ENCODE measurements at regions not wholly inside any gene's neighbourhood (a gene's known extent, or its start where the extent isn't known, plus 50 kb on each side); places are given as distances from the start of the nearest gene placed in this dataset.

DNA sequence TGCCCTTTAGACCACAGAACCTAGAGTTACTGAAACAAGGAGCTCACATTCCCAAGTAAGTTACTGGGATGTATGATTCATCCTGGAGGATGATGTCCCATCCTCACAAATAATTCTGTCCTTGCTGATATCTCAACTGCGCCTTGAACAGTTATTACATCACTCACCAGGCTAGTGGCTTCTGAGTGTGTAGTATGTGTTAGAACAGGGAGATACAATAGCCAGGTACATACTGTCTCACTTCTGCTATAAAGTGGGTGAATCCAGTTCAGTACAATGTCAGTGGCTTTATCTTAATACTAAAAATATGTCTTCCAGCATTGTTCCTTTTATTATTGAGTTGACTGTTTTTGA, 483.2 kb upstream of the FRG2C start:
- ChIA-PET POLR2A (ENCODE audit: unreplicated experiment) (no interaction called here), CTCF (no interaction called here)
- Histone ChIP-seq H2AFZ (replicated peaks; ENCODE audit: low read length, poor library complexity) (no peak overlapping the region), H3K4ac (ENCODE audit: low read depth, low read length) (no peak overlapping the region), H2BK120ac (ENCODE audit: low read depth, low read length) (no peak overlapping the region), H3K9me1 (ENCODE audit: insufficient read depth, low read length) (no peaks in the 10 kb centered on the region), H3K9ac (ENCODE audit: low read depth, low read length) (no peak overlapping the region), H4K5ac (ENCODE audit: low read depth, low read length) (no peak overlapping the region), H3K79me1 (ENCODE audit: low read depth in 1 of 2, low read length in 2 of 2) (no peaks in the 10 kb centered on the region), H3K4me1 (ENCODE audit: control insufficient read depth, insufficient read depth, low read length) (no peaks in the 10 kb centered on the region), H3K18ac (ENCODE audit: low read depth, low read length) (no peak overlapping the region), H2BK15ac (ENCODE audit: low read depth, low read length) (no peak overlapping the region), H4K20me1 (ENCODE audit: insufficient read depth, low read length) (no peaks in the 10 kb centered on the region), H2BK5ac (ENCODE audit: low read depth, low read length, poor library complexity, severe bottlenecking) (no peak overlapping the region), H2AK5ac (ENCODE audit: low read depth, low read length) (no peak overlapping the region), H3K14ac (replicated peaks; ENCODE audit: low read depth, low read length) (no peak overlapping the region), H4K8ac (ENCODE audit: low read depth in 2 of 2, low read length in 2 of 2) (no peak overlapping the region), H3K56ac (ENCODE audit: extremely low read depth, insufficient read depth, low read length) (no peak overlapping the region), H3K27ac (ENCODE audit: insufficient read depth, low read length) (no peak overlapping the region), H3K36me3 (ENCODE audit: control insufficient read depth, insufficient read depth, low read length) (no peaks in the 10 kb centered on the region), H3K9me3 (ENCODE audit: control insufficient read depth, insufficient read depth, low read length) (no peaks in the 10 kb centered on the region), H2AK9ac (replicated peaks; ENCODE audit: low read depth, low read length, poor library complexity) (no peak overlapping the region), H3K27me3 (ENCODE audit: control insufficient read depth, insufficient read depth, low read length) (no peaks in the 10 kb centered on the region), H3K4me2 (ENCODE audit: low read depth, low read length) (no peak overlapping the region), H4K91ac (ENCODE audit: insufficient read depth, low read depth, low read length) (no peak overlapping the region), H2BK20ac (ENCODE audit: low read depth, low read length) (no peak overlapping the region), H3K23ac (ENCODE audit: low read depth, low read length) (no peak overlapping the region), H3K4me3 (ENCODE audit: insufficient read depth, low read depth, low read length) (no peak overlapping the region)
- ATAC-seq (ENCODE audit: low read depth) = no peak
- no peak for DNase-seq
- WGBS, 2 experiments (ENCODE audit: extremely low coverage in 2 of 2, insufficient read length in 1 of 2) = no CpG with 5 or more reads among the region's 1 CpG
- TF ChIP-seq, protein P1, sequence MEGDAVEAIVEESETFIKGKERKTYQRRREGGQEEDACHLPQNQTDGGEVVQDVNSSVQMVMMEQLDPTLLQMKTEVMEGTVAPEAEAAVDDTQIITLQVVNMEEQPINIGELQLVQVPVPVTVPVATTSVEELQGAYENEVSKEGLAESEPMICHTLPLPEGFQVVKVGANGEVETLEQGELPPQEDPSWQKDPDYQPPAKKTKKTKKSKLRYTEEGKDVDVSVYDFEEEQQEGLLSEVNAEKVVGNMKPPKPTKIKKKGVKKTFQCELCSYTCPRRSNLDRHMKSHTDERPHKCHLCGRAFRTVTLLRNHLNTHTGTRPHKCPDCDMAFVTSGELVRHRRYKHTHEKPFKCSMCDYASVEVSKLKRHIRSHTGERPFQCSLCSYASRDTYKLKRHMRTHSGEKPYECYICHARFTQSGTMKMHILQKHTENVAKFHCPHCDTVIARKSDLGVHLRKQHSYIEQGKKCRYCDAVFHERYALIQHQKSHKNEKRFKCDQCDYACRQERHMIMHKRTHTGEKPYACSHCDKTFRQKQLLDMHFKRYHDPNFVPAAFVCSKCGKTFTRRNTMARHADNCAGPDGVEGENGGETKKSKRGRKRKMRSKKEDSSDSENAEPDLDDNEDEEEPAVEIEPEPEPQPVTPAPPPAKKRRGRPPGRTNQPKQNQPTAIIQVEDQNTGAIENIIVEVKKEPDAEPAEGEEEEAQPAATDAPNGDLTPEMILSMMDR (conservative IDR thresholded peaks at IDR 0.05; ENCODE audit: low read depth, low read length) = no peak
- TF ChIP-seq MXI1 (IDR thresholded peaks at IDR 0.05; ENCODE audit: borderline replicate concordance, low read depth, low read length) = no peak
- TF ChIP-seq RAD21 (IDR thresholded peaks at IDR 0.05; ENCODE audit: low read length) = no peak
- no peak for TF ChIP-seq ELK1 (IDR thresholded peaks at IDR 0.05; ENCODE audit: borderline replicate concordance, low read depth, low read length)
- TF ChIP-seq MAFK (IDR thresholded peaks at IDR 0.05; ENCODE audit: low read depth, low read length) = no peak
- TF ChIP-seq RCOR1 (IDR thresholded peaks at IDR 0.05; ENCODE audit: insufficient replicate concordance, low read length) = no peak
- TF ChIP-seq NFE2L2 (IDR thresholded peaks at IDR 0.05; ENCODE audit: low read depth, low read length) = no peak
- TF ChIP-seq CEBPB (IDR thresholded peaks at IDR 0.05; ENCODE audit: low read depth, low read length) = no peak
- in situ Hi-C loops (cut with MboI; ENCODE audit: low sequenced_read_pairs) (no loop called here), dilution Hi-C loops (cut with HindIII; ENCODE audit: low sequenced_read_pairs, unreplicated experiment) (no loop called here), intact Hi-C loops (cut with micrococcal nuclease) (no loop called here)
- no TSS peak for BruUV-seq (replicated peaks)

All from IMR-90 (cell line).